ENCODE measurements at regions not wholly inside any gene's neighbourhood (a gene's known extent, or its start where the extent isn't known, plus 50 kb on each side); places are given as distances from the start of the nearest gene placed in this dataset.
"Not testable (repeated sequence)": the region's sequence is repeated elsewhere in the genome, so short reads cannot be mapped to it uniquely, and the experiment has no call there.

DNA sequence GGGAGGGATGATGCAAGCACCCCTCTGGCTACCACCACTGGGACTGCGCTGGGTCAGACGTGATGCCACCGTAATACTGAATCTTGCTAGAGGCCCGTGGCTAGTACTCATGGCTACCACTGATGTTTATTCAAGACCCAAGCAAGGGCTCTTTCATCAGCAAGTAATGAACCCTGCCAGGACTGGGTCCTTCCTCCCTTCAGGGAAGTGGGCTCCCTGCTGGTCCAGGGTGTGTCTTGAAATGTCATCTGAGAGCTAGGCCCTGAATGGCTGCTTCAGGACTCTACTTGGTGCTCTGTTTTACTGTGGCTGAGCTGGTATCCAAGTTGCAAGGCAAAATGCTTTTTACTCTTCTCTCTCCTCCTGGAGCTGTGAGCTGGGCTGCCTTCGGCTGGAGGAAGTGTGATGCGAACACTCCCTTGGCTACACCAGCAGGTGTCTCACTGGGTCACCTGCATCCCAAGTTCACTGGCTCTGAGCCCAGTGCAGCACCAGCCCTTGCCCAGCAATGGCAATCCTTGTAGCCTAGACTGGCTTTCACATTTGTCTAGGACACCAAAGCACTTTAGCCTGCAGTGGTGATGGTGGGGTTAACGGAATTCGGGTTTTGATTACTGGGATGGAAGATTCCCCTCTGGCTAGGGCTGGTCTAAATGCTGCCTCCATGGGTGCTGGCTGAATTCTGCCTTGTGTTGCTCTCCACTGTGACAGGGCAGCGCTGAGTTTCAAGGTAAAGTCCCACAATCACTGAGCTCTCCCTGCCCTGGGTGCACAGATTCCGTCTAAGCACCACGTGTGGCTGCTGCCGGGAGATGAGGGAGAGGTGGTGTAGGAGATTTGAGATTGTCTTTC lies 98.6 kb downstream of the USP22 start:
- no peak for DNase-seq (ENCODE audit: low read depth)

DNA sequence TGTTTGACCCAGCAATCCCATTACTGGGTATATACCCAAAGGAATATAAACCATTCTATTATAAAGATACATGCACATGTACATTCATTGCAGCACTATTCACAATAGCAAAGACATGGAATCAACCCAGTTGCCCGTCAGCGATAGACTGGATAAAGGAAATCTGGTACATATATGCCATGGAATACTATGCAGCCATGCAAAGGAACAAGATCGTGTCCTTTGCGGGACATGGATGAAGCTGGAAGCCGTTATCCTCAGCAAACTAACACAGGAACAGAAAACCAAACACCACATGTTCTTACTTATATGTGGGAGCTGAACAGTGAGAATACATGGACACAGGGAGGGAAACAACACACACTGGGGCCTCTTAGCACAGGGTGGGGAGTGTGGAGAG lies 95.1 kb downstream of the USP22 start:
- not testable (repeated sequence) for DNase-seq (ENCODE audit: low read depth)

DNA sequence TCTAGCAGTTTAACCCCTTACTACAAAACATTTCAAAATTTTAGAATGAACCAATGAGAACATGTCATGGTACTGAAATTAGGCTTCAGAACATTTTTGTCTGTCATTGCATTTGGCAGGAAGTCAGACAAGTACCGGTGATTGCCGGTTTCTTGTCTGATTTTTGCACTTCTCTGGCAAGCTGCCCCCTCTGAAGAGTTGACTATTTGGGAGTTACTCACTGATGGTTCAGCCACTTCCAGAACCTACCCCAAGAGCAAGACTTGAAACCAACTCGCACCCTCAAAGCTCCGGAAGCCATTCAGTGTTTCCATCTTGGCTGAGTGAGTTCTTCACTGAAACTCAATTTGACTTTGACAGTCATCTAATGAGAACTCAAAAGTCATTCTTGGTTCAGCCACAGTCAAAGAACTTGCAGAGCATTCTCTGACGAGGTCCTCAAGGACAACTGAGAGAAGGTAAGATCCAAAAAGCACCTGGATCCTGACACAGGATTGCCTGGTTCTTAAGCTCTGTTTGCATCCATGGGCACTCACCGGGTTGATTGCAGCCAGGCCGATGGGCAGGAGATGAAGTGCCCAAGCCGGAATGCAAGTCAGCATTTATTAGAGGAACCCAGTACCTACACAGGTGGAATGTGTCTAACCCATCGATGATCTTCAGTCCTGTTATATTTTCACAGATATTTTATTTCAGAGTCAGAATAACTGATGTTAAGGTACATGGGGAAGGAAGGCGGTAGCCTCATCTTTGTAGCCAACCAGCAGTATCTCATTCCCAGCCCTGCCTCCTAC lies 93.6 kb downstream of the USP22 start:
- DNase-seq (ENCODE audit: low read depth) = no peak
